HG03064 (cell line): ENCODE measurements at regions not wholly inside any gene's neighbourhood (a gene's known extent, or its start where the extent isn't known, plus 50 kb on each side); places are given as distances from the start of the nearest gene placed in this dataset.
"Not testable (repeated sequence)": the region's sequence is repeated elsewhere in the genome, so short reads cannot be mapped to it uniquely, and the experiment has no call there.

Experiments
- ATAC-seq: cut with Tn5 transposase; IDR thresholded peaks from one replicate; pipeline ENCODE4 v1.9.1; 2021; ENCODE audit warnings: low read depth; ENCODE audit not compliant: unreplicated experiment

DNA sequence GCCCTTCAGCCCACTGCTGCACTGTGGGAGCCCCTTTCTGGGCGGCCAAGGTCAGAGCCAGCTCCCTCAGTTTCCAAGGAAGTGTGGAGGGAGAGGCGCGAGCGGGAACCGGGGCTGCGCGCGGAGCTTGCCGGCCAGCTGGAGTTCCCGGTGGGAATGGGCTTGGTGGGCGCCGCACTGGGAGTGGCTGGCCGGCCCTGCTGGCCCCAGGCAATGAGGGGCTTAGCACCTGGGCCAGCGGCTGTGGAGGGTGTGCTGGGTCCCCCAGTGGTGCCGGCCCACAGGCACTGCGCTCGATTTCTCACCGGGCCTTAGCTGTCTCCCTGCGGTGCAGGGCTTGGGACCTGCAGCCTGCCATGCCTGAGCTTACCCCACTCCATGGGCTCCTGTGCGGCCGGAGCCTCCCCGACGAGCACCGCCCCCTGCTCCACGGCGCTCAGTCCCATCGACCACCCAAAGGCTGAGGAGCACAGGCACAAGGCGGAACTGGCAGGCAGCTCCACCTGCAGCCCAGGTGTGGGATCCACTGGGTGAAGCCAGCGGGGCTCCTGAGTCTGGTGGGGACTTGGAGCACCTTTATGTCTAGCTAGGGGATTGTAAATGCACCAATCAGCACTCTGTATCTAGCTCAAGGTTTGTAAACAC lies 1252.2 kb downstream of the STIM2 start:
- ATAC-seq: not testable (repeated sequence)

DNA sequence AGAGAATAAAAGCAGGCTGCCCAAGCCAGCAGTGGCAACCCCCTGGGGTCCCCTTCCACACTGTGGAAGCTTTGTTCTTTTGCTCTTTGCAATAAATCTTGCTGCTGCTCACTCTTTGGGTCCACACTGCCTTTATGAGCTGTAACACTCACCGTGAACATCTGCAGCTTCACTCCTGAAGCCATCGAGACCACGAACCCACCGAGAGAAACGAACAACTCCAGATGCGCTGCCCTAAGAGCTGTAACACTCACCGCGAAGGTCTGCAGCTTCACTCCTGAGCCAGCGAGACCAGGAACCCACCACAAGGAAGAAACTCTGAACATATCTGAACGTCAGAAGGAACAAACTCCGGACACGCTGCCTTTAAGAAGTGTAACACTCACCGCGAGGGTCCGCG lies 1252.9 kb downstream of the STIM2 start:
- ATAC-seq: not testable (repeated sequence)

DNA sequence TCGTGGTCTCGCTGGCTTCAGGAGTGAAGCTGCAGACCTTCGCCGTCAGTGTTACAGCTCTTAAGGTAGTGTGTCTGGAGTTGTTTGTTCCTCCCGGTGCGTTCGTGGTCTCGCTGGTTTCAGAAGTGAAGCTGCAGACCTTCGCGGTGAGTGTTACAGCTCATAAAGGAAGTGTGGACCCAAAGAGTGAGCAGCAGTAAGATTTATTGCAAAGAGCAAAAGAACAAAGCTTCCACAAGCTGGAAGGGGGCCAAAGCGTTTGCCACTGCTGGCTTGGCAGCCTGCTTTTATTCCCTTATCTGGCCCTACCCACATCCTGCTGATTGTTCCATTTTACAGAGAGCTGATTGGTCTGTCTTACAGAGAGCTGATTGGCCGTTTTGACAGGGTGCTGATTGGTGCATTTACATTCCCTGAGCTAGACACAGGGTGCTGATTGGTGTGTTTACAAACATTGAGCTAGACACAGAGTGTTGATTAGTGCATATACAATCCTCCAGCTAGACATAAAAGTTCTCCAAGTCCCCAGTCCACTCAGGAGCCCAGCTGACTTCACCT lies 1256.0 kb downstream of the STIM2 start:
- ATAC-seq: not testable (repeated sequence)

- ATAC-seq: no peak
Measured at GRCh38 chr4:28117084-28117682, 1256.5 kb downstream of the STIM2 start.

GRCh38 chr4:28146191-28146590 lies 1285.5 kb downstream of the STIM2 start:
- ATAC-seq: no peak

DNA sequence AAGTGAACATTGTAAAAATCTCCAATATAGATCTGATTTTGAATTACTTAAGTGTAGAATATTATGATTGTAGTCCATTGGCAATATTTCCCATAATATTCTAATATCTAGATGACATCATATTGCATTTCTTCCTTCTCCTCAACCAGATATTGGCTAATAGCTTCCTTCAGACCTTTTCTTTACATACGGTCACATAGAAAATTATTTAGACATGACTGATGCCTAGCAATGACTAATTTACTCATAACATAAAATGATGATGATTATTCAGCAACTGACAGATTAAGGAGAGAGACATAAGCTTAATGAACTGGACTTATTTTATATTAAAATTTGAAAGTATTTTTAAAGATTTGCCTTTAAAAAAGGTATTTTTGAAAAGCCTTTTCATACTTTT lies 1287.6 kb downstream of the STIM2 start:
- ATAC-seq: no peak

- ATAC-seq: no peak
Measured at GRCh38 chr4:28149762-28150161, 1289.1 kb downstream of the STIM2 start.

DNA sequence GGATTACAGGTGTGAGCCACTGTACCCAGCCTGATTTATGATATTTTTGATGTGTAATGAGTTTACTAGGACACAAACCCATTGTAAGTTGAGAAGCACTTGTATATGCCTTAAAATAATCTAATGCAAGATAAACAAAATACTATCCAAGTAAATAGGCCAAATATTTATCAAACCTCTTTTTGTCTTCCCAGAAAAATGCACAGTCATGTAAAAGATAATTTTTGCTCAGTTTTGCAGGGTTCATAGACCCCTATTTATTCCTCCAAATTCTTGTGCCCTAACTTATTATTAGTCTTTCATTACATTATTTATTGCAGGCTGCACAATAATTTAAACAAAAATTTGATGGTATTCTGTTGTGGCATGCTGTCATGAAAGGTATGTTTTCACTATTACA lies 1290.7 kb downstream of the STIM2 start:
- ATAC-seq: no peak

- no peak for ATAC-seq
Measured at GRCh38 chr4:28167411-28167810, 1306.8 kb downstream of the STIM2 start.

GRCh38 chr4:28176942-28177341 lies 1316.3 kb downstream of the STIM2 start:
- no peak for ATAC-seq

GRCh38 chr4:28177641-28178040 lies 1317.0 kb downstream of the STIM2 start:
- ATAC-seq: no peak

- ATAC-seq: no peak
Measured at GRCh38 chr4:28179126-28179525, 1318.5 kb downstream of the STIM2 start.

- ATAC-seq: no peak
Measured at GRCh38 chr4:28209371-28209924, 1348.8 kb downstream of the STIM2 start.

GRCh38 chr4:28211676-28212470 lies 1351.2 kb downstream of the STIM2 start:
- no peak for ATAC-seq

GRCh38 chr4:28221536-28221935 lies 1360.9 kb downstream of the STIM2 start:
- no peak for ATAC-seq

- ATAC-seq: no peak
Measured at GRCh38 chr4:28225050-28225449, 1364.4 kb downstream of the STIM2 start.

GRCh38 chr4:28225689-28226353 lies 1365.2 kb downstream of the STIM2 start:
- no peak for ATAC-seq

GRCh38 chr4:28226962-28227361 lies 1366.3 kb downstream of the STIM2 start:
- no peak for ATAC-seq

DNA sequence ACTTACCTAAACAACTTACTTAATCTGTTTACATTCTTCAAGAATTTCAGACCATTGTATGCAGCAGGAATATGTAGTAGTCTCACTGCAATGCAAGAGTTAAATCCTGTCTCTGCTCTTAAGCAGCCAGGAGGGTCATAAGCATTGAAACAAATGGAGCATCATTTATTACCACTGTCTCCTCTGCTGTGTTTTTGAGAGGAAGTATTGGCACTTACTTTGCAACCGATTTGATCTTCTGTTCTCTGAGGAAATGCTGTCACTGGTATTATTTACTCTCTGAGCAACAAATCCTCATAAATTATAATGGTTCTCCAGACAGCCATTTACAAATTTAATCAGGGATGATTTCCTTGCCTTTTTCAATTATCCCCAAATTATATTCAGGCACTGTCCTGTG lies 1367.1 kb downstream of the STIM2 start:
- ATAC-seq: no peak
